PC-9 (cell line): ENCODE measurements at regions not wholly inside any gene's neighbourhood (a gene's known extent, or its start where the extent isn't known, plus 50 kb on each side); places are given as distances from the start of the nearest gene placed in this dataset.

ENCODE experiments used
- CTCF ChIP-seq: fragments of 200-600 bp; sonication (generic); conservative IDR thresholded peaks from 2 replicates; pipeline ENCODE4 v1.6.1; 2017; ENCODE audit warnings: mixed run types, antibody characterized with exemption, mild to moderate bottlenecking, moderate library complexity
- EZH2 ChIP-seq: fragments of 200-600 bp; sonication (generic); IDR thresholded peaks from 2 replicates; pipeline ENCODE4 v1.8.0; 2017; ENCODE audit warnings: antibody characterized with exemption, low read depth

GRCh38 chr4:126106658-126107057, 791.9 kb downstream of the FAT4 start:
- TF ChIP-seq CTCF (peak; percentile 46; the same call in 1 of the 2 replicates), EZH2 (no peak)
